CD14-positive monocyte (primary cell): ENCODE measurements at regions not wholly inside any gene's neighbourhood (a gene's known extent, or its start where the extent isn't known, plus 50 kb on each side); places are given as distances from the start of the nearest gene placed in this dataset.

Experiments
- DNase-seq, 3 donors: peaks; one replicate each; pipeline ENCODE4 v3.0.0-alpha.2; 2011 to 2022
- H2AFZ ChIP-seq: 2 replicates; pipeline ENCODE4 v1.6.0; 2012; ENCODE audit warnings: mild to moderate bottlenecking, low read depth, low read length, inconsistent platforms; ENCODE audit not compliant: insufficient read depth, poor library complexity, severe bottlenecking
- H3K27ac ChIP-seq, 2 donors: 1 replicate in 1 of 2; 2 replicates in 1 of 2; pipeline ENCODE4 v1.5.1; 2012 to 2013; ENCODE audit warnings: low read length in 2 of 2, control low read depth in 1 of 2, inconsistent platforms in 1 of 2, low read depth in 1 of 2, mild to moderate bottlenecking in 1 of 2
- H3K27me3 ChIP-seq, 2 donors: one replicate each; pipeline versions ENCODE4 v1.6.0 to v1.6.1; 2011 to 2013; ENCODE audit warnings: low read length in 2 of 2; ENCODE audit not compliant: control insufficient read depth in 2 of 2, insufficient read depth in 2 of 2
- H3K36me3 ChIP-seq, 2 donors: replicated peaks in 1 of 2; 1 replicate in 1 of 2; 2 replicates in 1 of 2; pipeline versions ENCODE4 v1.5.1 to v1.6.1; 2012 to 2013; ENCODE audit warnings: low read length in 2 of 2, control low read depth in 1 of 2, inconsistent platforms in 1 of 2, mild to moderate bottlenecking in 1 of 2; ENCODE audit not compliant: insufficient read depth in 2 of 2, control insufficient read depth in 1 of 2
- H3K4me1 ChIP-seq, 2 donors: 1 replicate in 1 of 2; 2 replicates in 1 of 2; pipeline versions ENCODE4 v1.5.1 to v1.6.1; 2012 to 2013; ENCODE audit warnings: low read length in 2 of 2, control low read depth in 1 of 2, inconsistent platforms in 1 of 2, mild to moderate bottlenecking in 1 of 2, moderate library complexity in 1 of 2; ENCODE audit not compliant: insufficient read depth in 2 of 2, control insufficient read depth in 1 of 2
- H3K4me2 ChIP-seq: replicated peaks from 2 replicates; pipeline ENCODE3; 2012; ENCODE audit warnings: low read length, moderate library complexity, mild to moderate bottlenecking; ENCODE audit not compliant: poor library complexity, severe bottlenecking; ENCODE audit errors: extremely low read depth
- H3K4me3 ChIP-seq, 3 experiments: fragments of 200-600 bp in 1 of 3; sonication (generic) in 1 of 3; replicated peaks in 1 of 3; 1 replicate in 2 of 3; 2 replicates in 1 of 3; pipeline ENCODE4 v1.5.1; 2011 to 2013; ENCODE audit warnings: low read length in 3 of 3, mild to moderate bottlenecking in 3 of 3, control low read depth in 2 of 3, low read depth in 2 of 3, inconsistent platforms in 1 of 3, moderate library complexity in 1 of 3
- H3K79me2 ChIP-seq: 2 replicates; pipeline ENCODE4 v1.6.0; 2012; ENCODE audit warnings: mild to moderate bottlenecking, control low read depth, inconsistent platforms, low read length, moderate library complexity; ENCODE audit not compliant: insufficient read depth
- H3K9ac ChIP-seq: 2 replicates; pipeline ENCODE4 v1.6.0; 2017; ENCODE audit warnings: low read length, mild to moderate bottlenecking; ENCODE audit not compliant: insufficient read depth, poor library complexity, severe bottlenecking
- H3K9me3 ChIP-seq, 2 donors: replicated peaks in 1 of 2; 1 replicate in 1 of 2; 2 replicates in 1 of 2; pipeline versions ENCODE4 v1.5.1 to v1.6.1; 2012 to 2013; ENCODE audit warnings: low read length in 2 of 2, control low read depth in 1 of 2; ENCODE audit not compliant: control insufficient read depth in 1 of 2, insufficient read depth in 1 of 2
- H4K20me1 ChIP-seq: 2 replicates; pipeline ENCODE4 v1.6.0; 2012; ENCODE audit warnings: mild to moderate bottlenecking, low read length, control low read depth, moderate library complexity; ENCODE audit not compliant: insufficient read depth
- H3K27ac Mint-ChIP-seq, 7 donors: one replicate each; pipeline ENCODE4 v1.8.0; 2020; ENCODE audit warnings: mild to moderate bottlenecking in 7 of 7, mixed read lengths in 7 of 7, moderate library complexity in 6 of 7, inconsistent platforms in 2 of 7
- H3K27me3 Mint-ChIP-seq, 3 donors: one replicate each; pipeline ENCODE4 v1.8.0; 2021 to 2022; ENCODE audit warnings: low read depth in 3 of 3, mild to moderate bottlenecking in 3 of 3, mixed read lengths in 3 of 3, moderate library complexity in 3 of 3, inconsistent platforms in 1 of 3
- H3K36me3 Mint-ChIP-seq, 2 donors: one replicate each; pipeline ENCODE4 v1.8.0; 2020; ENCODE audit warnings: mixed read lengths in 2 of 2, inconsistent platforms in 1 of 2, mild to moderate bottlenecking in 1 of 2
- H3K4me1 Mint-ChIP-seq: one replicate; pipeline ENCODE4 v1.8.0; 2020; ENCODE audit warnings: mild to moderate bottlenecking, mixed read lengths
- H3K4me3 Mint-ChIP-seq, 2 donors: one replicate each; pipeline ENCODE4 v1.8.0; 2020; ENCODE audit warnings: mild to moderate bottlenecking in 2 of 2, mixed read lengths in 2 of 2, moderate library complexity in 1 of 2
- H3K9me3 Mint-ChIP-seq, 7 donors: one replicate each; pipeline ENCODE4 v1.8.0; 2020 to 2022; ENCODE audit warnings: mixed read lengths in 7 of 7, mild to moderate bottlenecking in 6 of 7, moderate library complexity in 6 of 7, inconsistent platforms in 2 of 7
- WGBS: methylation state at CpG from one replicate; pipeline ENCODE4 v1.1.5; 2013; ENCODE audit warnings: missing lambda C conversion rate; ENCODE audit not compliant: insufficient coverage; 5-methylcytosine and 5-hydroxymethylcytosine counted together
- intact Hi-C, 2 donors: fragments of 100-400 bp; cut with micrococcal nuclease; formaldehyde crosslinking; loops; one replicate each; pipeline versions ENCODE4 v1.15.0 to v1.15.1; 2023
- TF ChIP-seq, protein P1 (sequence below): fragments of 200-600 bp; IDR thresholded peaks from one replicate; pipeline ENCODE4 v1.8.0; 2022; ENCODE audit warnings: antibody characterized with exemption, mild to moderate bottlenecking

DNA sequence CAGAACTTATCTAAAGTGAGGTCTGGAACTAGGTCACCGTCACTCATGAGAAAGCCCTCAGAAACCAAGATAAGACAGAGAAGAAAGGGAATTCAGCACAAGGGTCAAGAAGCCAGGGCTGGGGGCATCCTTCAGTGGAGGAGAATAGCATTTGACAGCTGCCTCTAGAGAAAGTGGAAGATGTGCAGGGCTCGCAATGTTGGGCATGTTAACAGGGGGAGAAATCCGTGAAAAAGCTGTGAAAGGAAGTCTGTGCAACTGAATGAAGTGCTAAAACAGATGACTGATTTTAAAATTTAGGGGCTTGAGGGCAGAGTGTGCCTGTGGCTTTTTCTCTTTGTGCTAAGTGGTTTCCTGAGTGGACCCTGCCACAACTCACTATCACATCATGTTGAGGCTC is 97.7 kb upstream of the IFNG-AS1 start:
- intact Hi-C loops = no loop called here
- Histone ChIP-seq H3K9me3 (no peaks in the 10 kb centered on the region), H3K9ac (no peak overlapping the region), H3K4me2 (no peak overlapping the region), H3K27ac (no peak overlapping the region), H2AFZ (no peak overlapping the region), H3K36me3 (no peaks in the 10 kb centered on the region), H3K27me3 (no peaks in the 10 kb centered on the region), H4K20me1 (no peaks in the 10 kb centered on the region), H3K4me3 (no peak overlapping the region), H3K79me2 (no peaks in the 10 kb centered on the region), H3K4me1 (no peaks in the 10 kb centered on the region)
- Mint-ChIP-seq H3K36me3 (no peaks in the 10 kb centered on the region), H3K9me3 (peaks cover 0 to 2% (median 0%) of the 10 kb centered on the region in 7 donors), H3K4me3 (no peak overlapping the region), H3K27ac (no peak overlapping the region), H3K27me3 (peaks cover 2 to 9% (median 7%) of the 10 kb centered on the region in 3 donors), H3K4me1 (no peaks in the 10 kb centered on the region)
- no peak for DNase-seq
- TF ChIP-seq, protein P1, sequence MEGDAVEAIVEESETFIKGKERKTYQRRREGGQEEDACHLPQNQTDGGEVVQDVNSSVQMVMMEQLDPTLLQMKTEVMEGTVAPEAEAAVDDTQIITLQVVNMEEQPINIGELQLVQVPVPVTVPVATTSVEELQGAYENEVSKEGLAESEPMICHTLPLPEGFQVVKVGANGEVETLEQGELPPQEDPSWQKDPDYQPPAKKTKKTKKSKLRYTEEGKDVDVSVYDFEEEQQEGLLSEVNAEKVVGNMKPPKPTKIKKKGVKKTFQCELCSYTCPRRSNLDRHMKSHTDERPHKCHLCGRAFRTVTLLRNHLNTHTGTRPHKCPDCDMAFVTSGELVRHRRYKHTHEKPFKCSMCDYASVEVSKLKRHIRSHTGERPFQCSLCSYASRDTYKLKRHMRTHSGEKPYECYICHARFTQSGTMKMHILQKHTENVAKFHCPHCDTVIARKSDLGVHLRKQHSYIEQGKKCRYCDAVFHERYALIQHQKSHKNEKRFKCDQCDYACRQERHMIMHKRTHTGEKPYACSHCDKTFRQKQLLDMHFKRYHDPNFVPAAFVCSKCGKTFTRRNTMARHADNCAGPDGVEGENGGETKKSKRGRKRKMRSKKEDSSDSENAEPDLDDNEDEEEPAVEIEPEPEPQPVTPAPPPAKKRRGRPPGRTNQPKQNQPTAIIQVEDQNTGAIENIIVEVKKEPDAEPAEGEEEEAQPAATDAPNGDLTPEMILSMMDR = no peak
- WGBS = 80% methylated on average over 1 of the region's 3 CpGs

DNA sequence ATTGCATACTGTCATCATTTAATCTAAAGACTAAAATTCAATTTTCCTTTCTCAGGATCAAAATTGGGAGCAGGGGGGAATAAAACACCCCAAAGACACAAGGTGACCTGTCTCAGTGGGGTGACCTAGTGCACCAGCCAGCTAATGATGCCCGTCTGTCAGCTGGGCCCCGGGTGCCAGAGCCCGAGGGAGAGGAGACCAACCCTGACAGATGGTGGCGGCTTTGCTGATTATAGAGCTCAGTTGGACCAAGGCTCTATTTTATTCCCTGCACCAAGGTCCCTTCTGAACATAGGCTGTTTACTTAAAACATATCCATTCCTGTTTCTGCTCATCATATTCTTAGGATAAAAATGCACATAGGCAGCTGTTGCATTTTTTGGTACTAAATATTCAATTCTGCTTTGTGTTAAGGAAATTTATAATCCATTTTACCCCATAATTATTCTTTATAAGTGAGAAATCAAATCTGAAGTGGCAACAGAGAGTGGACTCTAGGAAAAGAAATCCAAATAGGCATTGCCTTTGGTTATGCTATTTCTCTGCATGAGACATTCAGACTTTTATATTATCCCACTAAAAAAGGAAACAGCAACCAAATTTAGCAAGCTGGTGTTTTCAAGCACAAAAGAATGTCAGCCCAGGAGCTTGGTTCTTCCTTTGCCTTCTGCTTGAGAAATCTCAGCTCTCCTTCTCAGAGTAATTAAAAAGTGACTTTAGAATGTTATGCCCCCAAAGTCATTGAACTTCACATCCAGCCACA is 96.8 kb upstream of the IFNG-AS1 start:
- Histone ChIP-seq H3K4me1 (no peaks in the 10 kb centered on the region), H3K79me2 (no peaks in the 10 kb centered on the region), H3K4me2 (no peak overlapping the region), H2AFZ (no peak overlapping the region), H3K36me3 (no peaks in the 10 kb centered on the region), H3K4me3 (no peak overlapping the region), H3K27me3 (no peaks in the 10 kb centered on the region), H4K20me1 (no peaks in the 10 kb centered on the region), H3K27ac (no peak overlapping the region), H3K9me3 (no peaks in the 10 kb centered on the region), H3K9ac (no peak overlapping the region)
- H3K27me3 Mint-ChIP-seq = peaks cover 2 to 11% (median 6%) of the 10 kb centered on the region in 3 donors
- TF ChIP-seq, protein P1 = no peak
- 95% methylated on average over 3 of the region's 4 CpGs for WGBS
- no peaks in the 10 kb centered on the region for H3K4me1 Mint-ChIP-seq
- H3K36me3 Mint-ChIP-seq = no peaks in the 10 kb centered on the region
- intact Hi-C loops = no loop called here
- no peak overlapping the region for H3K4me3 Mint-ChIP-seq
- H3K9me3 Mint-ChIP-seq = peaks cover 0 to 3% (median 0%) of the 10 kb centered on the region in 7 donors
- no peak for DNase-seq
- no peak overlapping the region for H3K27ac Mint-ChIP-seq
